ENCODE measurements at regions not wholly inside any gene's neighbourhood (a gene's known extent, or its start where the extent isn't known, plus 50 kb on each side); places are given as distances from the start of the nearest gene placed in this dataset.

DNA sequence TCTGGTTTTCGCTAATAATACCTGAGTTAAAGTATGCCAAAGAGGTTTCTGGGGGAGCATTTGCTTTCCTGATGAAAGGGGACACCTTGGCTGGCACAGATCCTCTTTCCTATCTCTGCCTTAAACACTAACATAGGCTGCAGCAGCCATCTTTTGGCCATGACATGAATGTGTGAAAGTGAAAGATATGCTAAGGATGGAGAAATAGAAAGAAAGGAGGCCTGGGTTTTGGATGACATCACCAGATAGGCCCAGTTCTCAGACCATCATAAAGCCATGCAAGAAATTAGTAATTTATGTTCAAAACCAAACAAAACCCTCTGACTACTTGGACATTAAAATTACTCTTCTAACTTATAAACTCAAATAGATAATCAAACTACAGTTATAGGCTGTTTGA, 279.7 kb downstream of the COG6 start:
- no peak for TF ChIP-seq CTCF (IDR thresholded peaks at IDR 0.05)
- TF ChIP-seq EZH2phosphoT487 (IDR thresholded peaks at IDR 0.05), result no peak
- no peak for TF ChIP-seq EZH2 (IDR thresholded peaks at IDR 0.05)
